ENCODE measurements at regions not wholly inside any gene's neighbourhood (a gene's known extent, or its start where the extent isn't known, plus 50 kb on each side); places are given as distances from the start of the nearest gene placed in this dataset.

- Histone ChIP-seq H3K4me1 (ENCODE audit: control insufficient read depth, insufficient read depth, low read length, poor library complexity, severe bottlenecking) (no peaks in the 10 kb centered on the region), H3K27ac (ENCODE audit: low read depth, low read length, severe bottlenecking) (peak overlapping the region; percentile 46), H3K4me3 (ENCODE audit: extremely low read depth, insufficient read depth, low read length, poor library complexity, severe bottlenecking) (no peak overlapping the region), H3K9me3 (ENCODE audit: control insufficient read depth, low read length) (no peaks in the 10 kb centered on the region), H3K36me3 (ENCODE audit: control insufficient read depth, insufficient read depth, low read length) (no peaks in the 10 kb centered on the region)
- WGBS, 2 experiments (ENCODE audit: insufficient coverage in 2 of 2) = 49 to 59% methylated on average over 5 to 7 of the region's 9 CpGs
Observed at GRCh38 chr20:57998981-57999464, 229.4 kb downstream of the ANKRD60 start.

GRCh38 chr20:57998276-57998675 lies 230.2 kb downstream of the ANKRD60 start:
- 94 to 96% methylated on average over 4 to 5 of the region's 6 CpGs for WGBS, 2 experiments (ENCODE audit: insufficient coverage in 2 of 2)

GRCh38 chr20:57996936-57997890 lies 231.2 kb downstream of the ANKRD60 start:
- H3K36me3 ChIP-seq (ENCODE audit: control insufficient read depth, insufficient read depth, low read length) = no peaks in the 10 kb centered on the region
- H3K27ac ChIP-seq (ENCODE audit: low read depth, low read length, severe bottlenecking) = no peak overlapping the region
- no peaks in the 10 kb centered on the region for H3K4me1 ChIP-seq (ENCODE audit: control insufficient read depth, insufficient read depth, low read length, poor library complexity, severe bottlenecking)
- no peak overlapping the region for H3K4me3 ChIP-seq (ENCODE audit: extremely low read depth, insufficient read depth, low read length, poor library complexity, severe bottlenecking)
- 89 to 100% methylated on average over 1 of the region's 2 CpGs for WGBS, 2 experiments (ENCODE audit: insufficient coverage in 2 of 2)
- H3K9me3 ChIP-seq (ENCODE audit: control insufficient read depth, low read length) = no peaks in the 10 kb centered on the region

More at GRCh38 chr20:57998276-57998675, 230.2 kb downstream of the ANKRD60 start:
- Histone ChIP-seq H3K4me3 (ENCODE audit: extremely low read depth, insufficient read depth, low read length, poor library complexity, severe bottlenecking) (no peak overlapping the region), H3K27ac (ENCODE audit: low read depth, low read length, severe bottlenecking) (no peak overlapping the region), H3K36me3 (ENCODE audit: control insufficient read depth, insufficient read depth, low read length) (no peaks in the 10 kb centered on the region), H3K4me1 (ENCODE audit: control insufficient read depth, insufficient read depth, low read length, poor library complexity, severe bottlenecking) (no peaks in the 10 kb centered on the region), H3K9me3 (ENCODE audit: control insufficient read depth, low read length) (no peaks in the 10 kb centered on the region)

GRCh38 chr20:57996465-57996864 lies 232.0 kb downstream of the ANKRD60 start:
- Histone ChIP-seq H3K9me3 (ENCODE audit: control insufficient read depth, low read length) (no peaks in the 10 kb centered on the region), H3K27ac (ENCODE audit: low read depth, low read length, severe bottlenecking) (no peak overlapping the region)
- WGBS, 2 experiments (ENCODE audit: insufficient coverage in 2 of 2) = 86 to 95% methylated on average over 2 to 3 of the region's 3 CpGs

GRCh38 chr20:57995381-57995977 lies 233.0 kb downstream of the ANKRD60 start:
- 91 to 92% methylated on average over 6 to 8 of the region's 8 CpGs for WGBS, 2 experiments (ENCODE audit: insufficient coverage in 2 of 2)
- peaks cover 7% of the 10 kb centered on the region for H3K4me1 ChIP-seq (ENCODE audit: control insufficient read depth, insufficient read depth, low read length, poor library complexity, severe bottlenecking)

More at GRCh38 chr20:57996465-57996864, 232.0 kb downstream of the ANKRD60 start:
- H3K4me1 ChIP-seq (ENCODE audit: control insufficient read depth, insufficient read depth, low read length, poor library complexity, severe bottlenecking) = peaks cover 3% of the 10 kb centered on the region
- no peak overlapping the region for H3K4me3 ChIP-seq (ENCODE audit: extremely low read depth, insufficient read depth, low read length, poor library complexity, severe bottlenecking)
- H3K36me3 ChIP-seq (ENCODE audit: control insufficient read depth, insufficient read depth, low read length) = no peaks in the 10 kb centered on the region

GRCh38 chr20:57993716-57994431 lies 234.6 kb downstream of the ANKRD60 start:
- Histone ChIP-seq H3K27ac (ENCODE audit: low read depth, low read length, severe bottlenecking) (no peak overlapping the region), H3K9me3 (ENCODE audit: control insufficient read depth, low read length) (no peaks in the 10 kb centered on the region), H3K4me1 (ENCODE audit: control insufficient read depth, insufficient read depth, low read length, poor library complexity, severe bottlenecking) (peaks cover 7% of the 10 kb centered on the region), H3K36me3 (ENCODE audit: control insufficient read depth, insufficient read depth, low read length) (no peaks in the 10 kb centered on the region), H3K4me3 (ENCODE audit: extremely low read depth, insufficient read depth, low read length, poor library complexity, severe bottlenecking) (no peak overlapping the region)
- 90% methylated on average over 16 to 19 of the region's 19 CpGs for WGBS, 2 experiments (ENCODE audit: insufficient coverage in 2 of 2)

More at GRCh38 chr20:57995381-57995977, 233.0 kb downstream of the ANKRD60 start:
- H3K36me3 ChIP-seq (ENCODE audit: control insufficient read depth, insufficient read depth, low read length) = no peaks in the 10 kb centered on the region
- H3K27ac ChIP-seq (ENCODE audit: low read depth, low read length, severe bottlenecking) = no peak overlapping the region
- no peaks in the 10 kb centered on the region for H3K9me3 ChIP-seq (ENCODE audit: control insufficient read depth, low read length)
- H3K4me3 ChIP-seq (ENCODE audit: extremely low read depth, insufficient read depth, low read length, poor library complexity, severe bottlenecking) = no peak overlapping the region

- Histone ChIP-seq H3K27ac (ENCODE audit: low read depth, low read length, severe bottlenecking) (no peak overlapping the region), H3K36me3 (ENCODE audit: control insufficient read depth, insufficient read depth, low read length) (no peaks in the 10 kb centered on the region), H3K4me1 (ENCODE audit: control insufficient read depth, insufficient read depth, low read length, poor library complexity, severe bottlenecking) (peaks cover 7% of the 10 kb centered on the region), H3K9me3 (ENCODE audit: control insufficient read depth, low read length) (no peaks in the 10 kb centered on the region), H3K4me3 (ENCODE audit: extremely low read depth, insufficient read depth, low read length, poor library complexity, severe bottlenecking) (no peak overlapping the region)
- WGBS, 2 experiments (ENCODE audit: insufficient coverage in 2 of 2) = 80 to 86% methylated on average over 11 to 13 of the region's 14 CpGs
Observed at GRCh38 chr20:57991211-57991881, 237.1 kb downstream of the ANKRD60 start.

GRCh38 chr20:57990396-57990987 lies 238.0 kb downstream of the ANKRD60 start:
- H3K27ac ChIP-seq (ENCODE audit: low read depth, low read length, severe bottlenecking) = no peak overlapping the region
- 82 to 90% methylated on average over 4 to 5 of the region's 8 CpGs for WGBS, 2 experiments (ENCODE audit: insufficient coverage in 2 of 2)

GRCh38 chr20:57988828-57989227 lies 239.6 kb downstream of the ANKRD60 start:
- H3K27ac ChIP-seq (ENCODE audit: low read depth, low read length, severe bottlenecking) = no peak overlapping the region
- 86 to 94% methylated on average over 8 to 9 of the region's 9 CpGs for WGBS, 2 experiments (ENCODE audit: insufficient coverage in 2 of 2)
- H3K36me3 ChIP-seq (ENCODE audit: control insufficient read depth, insufficient read depth, low read length) = no peaks in the 10 kb centered on the region
- no peak overlapping the region for H3K4me3 ChIP-seq (ENCODE audit: extremely low read depth, insufficient read depth, low read length, poor library complexity, severe bottlenecking)
- H3K9me3 ChIP-seq (ENCODE audit: control insufficient read depth, low read length) = no peaks in the 10 kb centered on the region
- H3K4me1 ChIP-seq (ENCODE audit: control insufficient read depth, insufficient read depth, low read length, poor library complexity, severe bottlenecking) = peaks cover 7% of the 10 kb centered on the region

More at GRCh38 chr20:57990396-57990987, 238.0 kb downstream of the ANKRD60 start:
- peaks cover 7% of the 10 kb centered on the region for H3K4me1 ChIP-seq (ENCODE audit: control insufficient read depth, insufficient read depth, low read length, poor library complexity, severe bottlenecking)
- H3K36me3 ChIP-seq (ENCODE audit: control insufficient read depth, insufficient read depth, low read length) = no peaks in the 10 kb centered on the region
- H3K9me3 ChIP-seq (ENCODE audit: control insufficient read depth, low read length) = no peaks in the 10 kb centered on the region
- no peak overlapping the region for H3K4me3 ChIP-seq (ENCODE audit: extremely low read depth, insufficient read depth, low read length, poor library complexity, severe bottlenecking)

- H3K36me3 ChIP-seq (ENCODE audit: control insufficient read depth, insufficient read depth, low read length) = no peaks in the 10 kb centered on the region
- H3K9me3 ChIP-seq (ENCODE audit: control insufficient read depth, low read length) = no peaks in the 10 kb centered on the region
- 84 to 100% methylated on average over 2 of the region's 3 CpGs for WGBS, 2 experiments (ENCODE audit: insufficient coverage in 2 of 2)
- no peak overlapping the region for H3K4me3 ChIP-seq (ENCODE audit: extremely low read depth, insufficient read depth, low read length, poor library complexity, severe bottlenecking)
- H3K27ac ChIP-seq (ENCODE audit: low read depth, low read length, severe bottlenecking) = no peak overlapping the region
- peaks cover 7% of the 10 kb centered on the region for H3K4me1 ChIP-seq (ENCODE audit: control insufficient read depth, insufficient read depth, low read length, poor library complexity, severe bottlenecking)
Observed at GRCh38 chr20:57988422-57988821, 240.0 kb downstream of the ANKRD60 start.
